ENCODE measurements at regions not wholly inside any gene's neighbourhood (a gene's known extent, or its start where the extent isn't known, plus 50 kb on each side); places are given as distances from the start of the nearest gene placed in this dataset.
"Not testable (repeated sequence)": the region's sequence is repeated elsewhere in the genome, so short reads cannot be mapped to it uniquely, and the experiment has no call there.

GRCh38 chr18:76042511-76042910 is 452.5 kb downstream of the ZNF516 start:
- no peak for TF ChIP-seq CTCF (IDR thresholded peaks at IDR 0.05)
- no peak for DNase-seq (ENCODE audit: low spot score)
- Mint-ChIP-seq H3K27ac (ENCODE audit: unreplicated experiment) (no peak overlapping the region), H3K4me1 (ENCODE audit: low read depth) (no peaks in the 10 kb centered on the region), H3K9me3 (ENCODE audit: low read depth) (no peaks in the 10 kb centered on the region), H3K36me3 (ENCODE audit: low read depth) (no peaks in the 10 kb centered on the region), H3K4me3 (ENCODE audit: unreplicated experiment) (no peak overlapping the region), H3K27me3 (ENCODE audit: low read depth) (no peaks in the 10 kb centered on the region)

GRCh38 chr18:76018210-76018609 is 476.8 kb downstream of the ZNF516 start:
- no peak overlapping the region for H3K27ac Mint-ChIP-seq (ENCODE audit: unreplicated experiment)
- no peak for TF ChIP-seq CTCF (IDR thresholded peaks at IDR 0.05)
- no peak overlapping the region for H3K4me3 Mint-ChIP-seq (ENCODE audit: unreplicated experiment)
- DNase-seq (ENCODE audit: low spot score), result no peak
- H3K27me3 Mint-ChIP-seq (ENCODE audit: low read depth), result no peaks in the 10 kb centered on the region
- H3K9me3 Mint-ChIP-seq (ENCODE audit: low read depth), result peaks cover 13% of the 10 kb centered on the region
- H3K36me3 Mint-ChIP-seq (ENCODE audit: low read depth), result no peaks in the 10 kb centered on the region
- H3K4me1 Mint-ChIP-seq (ENCODE audit: low read depth), result no peaks in the 10 kb centered on the region

- H3K36me3 Mint-ChIP-seq (ENCODE audit: low read depth), result no peaks in the 10 kb centered on the region
- TF ChIP-seq CTCF (IDR thresholded peaks at IDR 0.05), result no peak
- no peak for DNase-seq (ENCODE audit: low spot score)
- no peak overlapping the region for H3K27ac Mint-ChIP-seq (ENCODE audit: unreplicated experiment)
- no peaks in the 10 kb centered on the region for H3K4me1 Mint-ChIP-seq (ENCODE audit: low read depth)
- no peaks in the 10 kb centered on the region for H3K27me3 Mint-ChIP-seq (ENCODE audit: low read depth)
- peaks cover 16% of the 10 kb centered on the region for H3K9me3 Mint-ChIP-seq (ENCODE audit: low read depth)
- H3K4me3 Mint-ChIP-seq (ENCODE audit: unreplicated experiment), result no peak overlapping the region
Measured at GRCh38 chr18:76013057-76013456, 482.0 kb downstream of the ZNF516 start.

- Mint-ChIP-seq H3K4me1 (ENCODE audit: low read depth) (no peaks in the 10 kb centered on the region), H3K27me3 (ENCODE audit: low read depth) (no peaks in the 10 kb centered on the region), H3K9me3 (ENCODE audit: low read depth) (peaks cover 7% of the 10 kb centered on the region), H3K27ac (ENCODE audit: unreplicated experiment) (no peak overlapping the region), H3K4me3 (ENCODE audit: unreplicated experiment) (no peak overlapping the region), H3K36me3 (ENCODE audit: low read depth) (no peaks in the 10 kb centered on the region)
- TF ChIP-seq CTCF (IDR thresholded peaks at IDR 0.05), result no peak
- DNase-seq (ENCODE audit: low spot score), result no peak
Measured at GRCh38 chr18:76005632-76006208, 489.3 kb downstream of the ZNF516 start.

GRCh38 chr18:75987913-75988312 is 507.1 kb downstream of the ZNF516 start:
- not testable (repeated sequence) for DNase-seq (ENCODE audit: low spot score); H3K36me3 Mint-ChIP-seq (ENCODE audit: low read depth); H3K27ac Mint-ChIP-seq (ENCODE audit: unreplicated experiment); H3K4me3 Mint-ChIP-seq (ENCODE audit: unreplicated experiment); H3K4me1 Mint-ChIP-seq (ENCODE audit: low read depth); H3K27me3 Mint-ChIP-seq (ENCODE audit: low read depth)
- peaks cover 37% of the 10 kb centered on the region for H3K9me3 Mint-ChIP-seq (ENCODE audit: low read depth)

- H3K4me1 Mint-ChIP-seq (ENCODE audit: low read depth), result no peaks in the 10 kb centered on the region
- H3K9me3 Mint-ChIP-seq (ENCODE audit: low read depth), result peaks cover 35% of the 10 kb centered on the region
- TF ChIP-seq CTCF (IDR thresholded peaks at IDR 0.05), result no peak
- no peaks in the 10 kb centered on the region for H3K27me3 Mint-ChIP-seq (ENCODE audit: low read depth)
- no peaks in the 10 kb centered on the region for H3K36me3 Mint-ChIP-seq (ENCODE audit: low read depth)
- H3K4me3 Mint-ChIP-seq (ENCODE audit: unreplicated experiment), result no peak overlapping the region
- DNase-seq (ENCODE audit: low spot score), result no peak
- no peak overlapping the region for H3K27ac Mint-ChIP-seq (ENCODE audit: unreplicated experiment)
Measured at GRCh38 chr18:75984853-75985252, 510.2 kb downstream of the ZNF516 start.
